HL-60 (cell line): ENCODE measurements at regions not wholly inside any gene's neighbourhood (a gene's known extent, or its start where the extent isn't known, plus 50 kb on each side); places are given as distances from the start of the nearest gene placed in this dataset.

Source experiments
- GABPA ChIP-seq: IDR thresholded peaks from 2 replicates; pipeline ENCODE4 v1.6.1; 2012; ENCODE audit warnings: low read depth
- POLR2AphosphoS5 ChIP-seq: IDR thresholded peaks from 2 replicates; pipeline ENCODE4 v1.6.1; 2012; ENCODE audit warnings: low read depth
- TF ChIP-seq, protein P1 (sequence below): IDR thresholded peaks from one replicate; pipeline ENCODE4 v1.5.1; 2011; ENCODE audit warnings: low read length, control low read depth, inconsistent platforms; ENCODE audit not compliant: insufficient read depth
- TF ChIP-seq, protein P2 (sequence below): IDR thresholded peaks from 2 replicates; pipeline ENCODE4 v1.6.1; 2012; ENCODE audit warnings: low read depth; ENCODE audit not compliant: insufficient replicate concordance

DNA sequence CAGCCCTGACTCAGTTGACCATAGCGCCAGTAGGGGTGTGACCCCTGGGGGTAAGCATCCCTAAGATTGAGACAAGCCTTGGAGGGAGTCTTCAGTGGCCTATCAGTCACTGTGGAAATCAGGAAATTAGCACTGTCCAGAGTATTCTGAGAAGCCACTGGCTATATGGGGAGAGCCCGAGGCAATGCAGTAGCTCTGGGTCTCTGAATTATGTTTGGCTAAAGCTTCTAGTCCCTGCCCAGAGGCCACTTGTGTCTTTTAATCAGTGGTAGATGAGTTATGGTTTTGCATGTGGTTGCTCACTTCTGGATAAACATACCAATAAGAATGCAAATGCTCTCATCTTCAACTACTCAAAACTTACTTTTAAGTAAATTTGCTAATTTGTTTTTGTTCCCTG is 100.6 kb upstream of the TOX3 start:
- TF ChIP-seq, protein P1, sequence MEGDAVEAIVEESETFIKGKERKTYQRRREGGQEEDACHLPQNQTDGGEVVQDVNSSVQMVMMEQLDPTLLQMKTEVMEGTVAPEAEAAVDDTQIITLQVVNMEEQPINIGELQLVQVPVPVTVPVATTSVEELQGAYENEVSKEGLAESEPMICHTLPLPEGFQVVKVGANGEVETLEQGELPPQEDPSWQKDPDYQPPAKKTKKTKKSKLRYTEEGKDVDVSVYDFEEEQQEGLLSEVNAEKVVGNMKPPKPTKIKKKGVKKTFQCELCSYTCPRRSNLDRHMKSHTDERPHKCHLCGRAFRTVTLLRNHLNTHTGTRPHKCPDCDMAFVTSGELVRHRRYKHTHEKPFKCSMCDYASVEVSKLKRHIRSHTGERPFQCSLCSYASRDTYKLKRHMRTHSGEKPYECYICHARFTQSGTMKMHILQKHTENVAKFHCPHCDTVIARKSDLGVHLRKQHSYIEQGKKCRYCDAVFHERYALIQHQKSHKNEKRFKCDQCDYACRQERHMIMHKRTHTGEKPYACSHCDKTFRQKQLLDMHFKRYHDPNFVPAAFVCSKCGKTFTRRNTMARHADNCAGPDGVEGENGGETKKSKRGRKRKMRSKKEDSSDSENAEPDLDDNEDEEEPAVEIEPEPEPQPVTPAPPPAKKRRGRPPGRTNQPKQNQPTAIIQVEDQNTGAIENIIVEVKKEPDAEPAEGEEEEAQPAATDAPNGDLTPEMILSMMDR, result no peak
- TF ChIP-seq, protein P2, sequence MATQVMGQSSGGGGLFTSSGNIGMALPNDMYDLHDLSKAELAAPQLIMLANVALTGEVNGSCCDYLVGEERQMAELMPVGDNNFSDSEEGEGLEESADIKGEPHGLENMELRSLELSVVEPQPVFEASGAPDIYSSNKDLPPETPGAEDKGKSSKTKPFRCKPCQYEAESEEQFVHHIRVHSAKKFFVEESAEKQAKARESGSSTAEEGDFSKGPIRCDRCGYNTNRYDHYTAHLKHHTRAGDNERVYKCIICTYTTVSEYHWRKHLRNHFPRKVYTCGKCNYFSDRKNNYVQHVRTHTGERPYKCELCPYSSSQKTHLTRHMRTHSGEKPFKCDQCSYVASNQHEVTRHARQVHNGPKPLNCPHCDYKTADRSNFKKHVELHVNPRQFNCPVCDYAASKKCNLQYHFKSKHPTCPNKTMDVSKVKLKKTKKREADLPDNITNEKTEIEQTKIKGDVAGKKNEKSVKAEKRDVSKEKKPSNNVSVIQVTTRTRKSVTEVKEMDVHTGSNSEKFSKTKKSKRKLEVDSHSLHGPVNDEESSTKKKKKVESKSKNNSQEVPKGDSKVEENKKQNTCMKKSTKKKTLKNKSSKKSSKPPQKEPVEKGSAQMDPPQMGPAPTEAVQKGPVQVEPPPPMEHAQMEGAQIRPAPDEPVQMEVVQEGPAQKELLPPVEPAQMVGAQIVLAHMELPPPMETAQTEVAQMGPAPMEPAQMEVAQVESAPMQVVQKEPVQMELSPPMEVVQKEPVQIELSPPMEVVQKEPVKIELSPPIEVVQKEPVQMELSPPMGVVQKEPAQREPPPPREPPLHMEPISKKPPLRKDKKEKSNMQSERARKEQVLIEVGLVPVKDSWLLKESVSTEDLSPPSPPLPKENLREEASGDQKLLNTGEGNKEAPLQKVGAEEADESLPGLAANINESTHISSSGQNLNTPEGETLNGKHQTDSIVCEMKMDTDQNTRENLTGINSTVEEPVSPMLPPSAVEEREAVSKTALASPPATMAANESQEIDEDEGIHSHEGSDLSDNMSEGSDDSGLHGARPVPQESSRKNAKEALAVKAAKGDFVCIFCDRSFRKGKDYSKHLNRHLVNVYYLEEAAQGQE, result no peak
- TF ChIP-seq POLR2AphosphoS5 (no peak), GABPA (no peak)
